GM12864 (cell line): ENCODE measurements at regions not wholly inside any gene's neighbourhood (a gene's known extent, or its start where the extent isn't known, plus 50 kb on each side); places are given as distances from the start of the nearest gene placed in this dataset.
A peak's percentile ranks its signal among the peaks of the same experiment; 100 is the strongest.

Experiments used
- DNase-seq: peaks from one replicate; pipeline ENCODE4 v3.0.0-alpha.2; 2011; ENCODE audit warnings: low read depth
- H3K4me3 ChIP-seq: 2 replicates; pipeline ENCODE4 v1.5.1; 2011; ENCODE audit warnings: mild to moderate bottlenecking, low read depth, low read length, control low read depth
- TF ChIP-seq, protein P1 (sequence below): IDR thresholded peaks from 2 replicates; pipeline ENCODE4 v1.5.1; 2011; ENCODE audit warnings: low read depth, mild to moderate bottlenecking, moderate library complexity, low read length, control low read depth, inconsistent platforms; ENCODE audit errors: missing control alignments

DNA sequence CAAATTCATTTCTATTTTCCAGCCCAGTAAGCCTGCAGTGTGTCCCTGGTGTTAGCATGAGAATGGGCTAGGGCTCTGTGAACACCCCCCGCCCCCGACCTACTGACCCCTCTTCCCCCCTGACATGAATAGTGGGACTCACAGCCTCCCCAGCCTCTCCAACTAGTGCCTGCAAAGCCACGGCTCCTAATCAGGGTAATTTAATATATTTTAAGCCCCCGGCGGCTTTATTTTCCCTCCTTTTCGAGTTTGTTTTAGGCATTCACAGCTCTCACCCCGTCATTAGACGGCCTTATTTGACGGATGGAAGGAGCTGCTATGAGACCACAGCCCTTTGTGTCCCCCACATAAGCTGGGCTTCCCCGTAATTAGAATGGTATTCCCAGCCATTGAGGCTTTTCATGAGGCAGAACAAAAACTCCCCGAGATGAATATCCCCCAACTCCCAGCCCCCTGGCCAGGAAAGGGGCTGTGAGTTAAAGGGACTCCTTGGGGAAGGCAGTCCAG lies 78.3 kb upstream of the POLG start:
- H3K4me3 ChIP-seq = no peak overlapping the region
- TF ChIP-seq, protein P1, sequence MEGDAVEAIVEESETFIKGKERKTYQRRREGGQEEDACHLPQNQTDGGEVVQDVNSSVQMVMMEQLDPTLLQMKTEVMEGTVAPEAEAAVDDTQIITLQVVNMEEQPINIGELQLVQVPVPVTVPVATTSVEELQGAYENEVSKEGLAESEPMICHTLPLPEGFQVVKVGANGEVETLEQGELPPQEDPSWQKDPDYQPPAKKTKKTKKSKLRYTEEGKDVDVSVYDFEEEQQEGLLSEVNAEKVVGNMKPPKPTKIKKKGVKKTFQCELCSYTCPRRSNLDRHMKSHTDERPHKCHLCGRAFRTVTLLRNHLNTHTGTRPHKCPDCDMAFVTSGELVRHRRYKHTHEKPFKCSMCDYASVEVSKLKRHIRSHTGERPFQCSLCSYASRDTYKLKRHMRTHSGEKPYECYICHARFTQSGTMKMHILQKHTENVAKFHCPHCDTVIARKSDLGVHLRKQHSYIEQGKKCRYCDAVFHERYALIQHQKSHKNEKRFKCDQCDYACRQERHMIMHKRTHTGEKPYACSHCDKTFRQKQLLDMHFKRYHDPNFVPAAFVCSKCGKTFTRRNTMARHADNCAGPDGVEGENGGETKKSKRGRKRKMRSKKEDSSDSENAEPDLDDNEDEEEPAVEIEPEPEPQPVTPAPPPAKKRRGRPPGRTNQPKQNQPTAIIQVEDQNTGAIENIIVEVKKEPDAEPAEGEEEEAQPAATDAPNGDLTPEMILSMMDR = no peak

GRCh38 chr15:89410039-89410435 lies 75.4 kb upstream of the POLG start:
- H3K4me3 ChIP-seq = no peak overlapping the region
- TF ChIP-seq, protein P1 = no peak
- no peak for DNase-seq

More for the DNA sequence above, 78.3 kb upstream of the POLG start:
- DNase-seq = no peak

GRCh38 chr15:89409184-89410038 lies 74.8 kb upstream of the POLG start:
- TF ChIP-seq, protein P1 = no peak
- no peak for DNase-seq
- H3K4me3 ChIP-seq = no peak overlapping the region

DNA sequence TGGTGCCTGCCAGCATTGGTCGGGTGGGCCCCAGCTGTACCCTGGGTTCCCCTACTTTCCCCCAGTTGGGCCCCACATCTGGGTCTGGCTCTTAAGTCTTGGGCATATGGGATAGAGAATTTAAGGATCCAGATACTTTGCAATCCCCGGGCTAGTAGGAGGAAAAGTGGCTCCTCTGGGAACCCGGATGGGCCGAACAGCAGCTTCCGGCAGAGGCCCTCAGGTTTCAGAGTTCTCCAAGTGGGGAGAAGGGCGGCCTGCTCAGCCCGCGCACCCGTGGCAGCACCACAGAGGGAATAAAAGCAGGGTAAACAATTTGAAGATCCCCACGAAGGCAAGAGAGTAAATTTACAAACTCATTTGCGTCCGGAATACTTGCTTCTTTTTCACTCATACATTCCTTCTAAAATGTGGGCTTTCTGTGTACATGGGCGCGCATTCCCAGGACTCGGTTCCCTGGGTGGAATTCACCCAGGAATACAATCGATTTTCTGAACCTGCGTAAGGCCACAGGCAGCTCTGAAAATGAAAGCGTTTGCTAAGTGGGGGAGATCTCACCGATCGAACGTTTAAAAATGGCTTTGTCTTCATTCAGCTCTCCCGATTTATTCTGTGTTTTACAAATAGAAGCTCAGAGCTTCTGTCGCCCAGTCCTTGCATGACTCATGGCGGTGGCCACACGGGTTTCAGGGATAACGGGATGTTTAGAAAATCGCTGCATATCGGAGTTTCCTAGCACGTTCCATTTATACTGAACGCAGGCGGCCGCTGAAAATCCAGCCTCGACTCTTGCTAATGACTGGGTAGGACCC lies 74.0 kb upstream of the POLG start:
- no peak for DNase-seq
- TF ChIP-seq, protein P1 = no peak
- H3K4me3 ChIP-seq = no peak overlapping the region

- TF ChIP-seq, protein P1 = peak; percentile 26
- no peak for DNase-seq
- no peak overlapping the region for H3K4me3 ChIP-seq
These were observed 72.5 kb upstream of the POLG start for GRCh38 chr15:89406940-89407607.

GRCh38 chr15:89406218-89406939 lies 71.8 kb upstream of the POLG start:
- no peak for DNase-seq
- TF ChIP-seq, protein P1 = no peak
- no peak overlapping the region for H3K4me3 ChIP-seq
